ENCODE measurements at regions not wholly inside any gene's neighbourhood (a gene's known extent, or its start where the extent isn't known, plus 50 kb on each side); places are given as distances from the start of the nearest gene placed in this dataset.
A peak's percentile ranks its signal among the peaks of the same experiment; 100 is the strongest.

- Histone ChIP-seq H2BK12ac (ENCODE audit: low read length) (no peak overlapping the region), H3K27ac (ENCODE audit: low read depth, low read length) (no peak overlapping the region), H2BK120ac (ENCODE audit: insufficient read depth, low read length, poor library complexity) (no peak overlapping the region), H2BK5ac (ENCODE audit: low read depth, low read length, poor library complexity) (no peak overlapping the region), H3K27me3 (ENCODE audit: insufficient read depth, low read length) (no peaks in the 10 kb centered on the region), H2AFZ (ENCODE audit: insufficient read depth, low read length, poor library complexity) (no peak overlapping the region), H3K4me2 (ENCODE audit: low read length) (no peak overlapping the region), H3K14ac (ENCODE audit: low read length) (no peak overlapping the region), H3K23ac (ENCODE audit: low read length) (no peak overlapping the region), H2AK5ac (ENCODE audit: low read length) (no peak overlapping the region), H4K8ac (ENCODE audit: low read depth, low read length) (no peak overlapping the region), H3K4me3 (ENCODE audit: low read depth, low read length) (no peak overlapping the region), H4K12ac (ENCODE audit: low read depth, low read length) (no peak overlapping the region), H3K9me3 (ENCODE audit: insufficient read depth, low read depth, low read length) (no peaks in the 10 kb centered on the region), H3K79me2 (ENCODE audit: control insufficient read depth, insufficient read depth, low read length, poor library complexity) (no peaks in the 10 kb centered on the region), H3K18ac (ENCODE audit: low read length) (no peak overlapping the region), H3K36me3 (ENCODE audit: control insufficient read depth in 1 of 2, insufficient read depth in 2 of 2, low read length in 2 of 2) (no peaks in the 10 kb centered on the region), H3K4me1 (ENCODE audit: control insufficient read depth in 1 of 2, insufficient read depth in 2 of 2, low read length in 2 of 2) (no peaks in the 10 kb centered on the region), H3K79me1 (ENCODE audit: low read length) (no peaks in the 10 kb centered on the region), H4K91ac (ENCODE audit: low read depth, low read length) (no peak overlapping the region), H3K9ac (ENCODE audit: low read length) (no peak overlapping the region), H3K4ac (ENCODE audit: low read depth, low read length) (no peak overlapping the region)
- DNase-seq, result no peak
- no CpG with 5 or more reads among the region's 1 CpG for WGBS (ENCODE audit: extremely low coverage, insufficient coverage, insufficient read length)
Measured at GRCh38 chr9:30039712-30040111, 2344.7 kb upstream of the ACO1 start.

GRCh38 chr9:30048396-30048795 is 2336.0 kb upstream of the ACO1 start:
- Histone ChIP-seq H2BK5ac (ENCODE audit: low read depth, low read length, poor library complexity) (no peak overlapping the region), H2AK5ac (ENCODE audit: low read length) (no peak overlapping the region), H4K12ac (ENCODE audit: low read depth, low read length) (no peak overlapping the region), H2BK12ac (ENCODE audit: low read length) (no peak overlapping the region), H4K8ac (ENCODE audit: low read depth, low read length) (no peak overlapping the region), H3K9ac (ENCODE audit: low read length) (no peak overlapping the region), H2AFZ (ENCODE audit: insufficient read depth, low read length, poor library complexity) (no peak overlapping the region), H3K36me3 (ENCODE audit: control insufficient read depth in 1 of 2, insufficient read depth in 2 of 2, low read length in 2 of 2) (no peaks in the 10 kb centered on the region), H4K91ac (ENCODE audit: low read depth, low read length) (no peak overlapping the region), H2BK120ac (ENCODE audit: insufficient read depth, low read length, poor library complexity) (no peak overlapping the region), H3K23ac (ENCODE audit: low read length) (no peak overlapping the region), H3K4me1 (ENCODE audit: control insufficient read depth in 1 of 2, insufficient read depth in 2 of 2, low read length in 2 of 2) (no peaks in the 10 kb centered on the region), H3K79me1 (ENCODE audit: low read length) (no peaks in the 10 kb centered on the region), H3K27ac (ENCODE audit: low read depth, low read length) (no peak overlapping the region), H3K9me3 (ENCODE audit: insufficient read depth, low read depth, low read length) (no peaks in the 10 kb centered on the region), H3K27me3 (ENCODE audit: insufficient read depth, low read length) (no peaks in the 10 kb centered on the region), H3K4me2 (ENCODE audit: low read length) (no peak overlapping the region), H3K4me3 (ENCODE audit: low read depth, low read length) (no peak overlapping the region), H3K4ac (ENCODE audit: low read depth, low read length) (no peak overlapping the region), H3K14ac (ENCODE audit: low read length) (no peak overlapping the region), H3K18ac (ENCODE audit: low read length) (no peak overlapping the region), H3K79me2 (ENCODE audit: control insufficient read depth, insufficient read depth, low read length, poor library complexity) (no peaks in the 10 kb centered on the region)
- peak in 1 of 2 donors; percentile 2 for DNase-seq
- WGBS (ENCODE audit: extremely low coverage, insufficient coverage, insufficient read length), result no CpG with 5 or more reads among the region's 8 CpGs

GRCh38 chr9:30058463-30058862 is 2326.0 kb upstream of the ACO1 start:
- H4K12ac ChIP-seq (ENCODE audit: low read depth, low read length), result no peak overlapping the region
- H3K79me2 ChIP-seq (ENCODE audit: control insufficient read depth, insufficient read depth, low read length, poor library complexity), result no peaks in the 10 kb centered on the region
- H3K4ac ChIP-seq (ENCODE audit: low read depth, low read length), result no peak overlapping the region
- H3K36me3 ChIP-seq (ENCODE audit: control insufficient read depth in 1 of 2, insufficient read depth in 2 of 2, low read length in 2 of 2), result no peaks in the 10 kb centered on the region
- no peak overlapping the region for H3K4me2 ChIP-seq (ENCODE audit: low read length)
- H3K79me1 ChIP-seq (ENCODE audit: low read length), result no peaks in the 10 kb centered on the region
- no CpG with 5 or more reads among the region's 1 CpG for WGBS (ENCODE audit: extremely low coverage, insufficient coverage, insufficient read length)
- no peak overlapping the region for H2BK5ac ChIP-seq (ENCODE audit: low read depth, low read length, poor library complexity)
- no peak overlapping the region for H3K18ac ChIP-seq (ENCODE audit: low read length)
- H2AK5ac ChIP-seq (ENCODE audit: low read length), result no peak overlapping the region
- no peaks in the 10 kb centered on the region for H3K27me3 ChIP-seq (ENCODE audit: insufficient read depth, low read length)
- H3K9me3 ChIP-seq (ENCODE audit: insufficient read depth, low read depth, low read length), result no peaks in the 10 kb centered on the region
- no peak overlapping the region for H3K27ac ChIP-seq (ENCODE audit: low read depth, low read length)
- H3K4me1 ChIP-seq (ENCODE audit: control insufficient read depth in 1 of 2, insufficient read depth in 2 of 2, low read length in 2 of 2), result no peaks in the 10 kb centered on the region
- no peak overlapping the region for H4K91ac ChIP-seq (ENCODE audit: low read depth, low read length)
- H3K9ac ChIP-seq (ENCODE audit: low read length), result no peak overlapping the region
- no peak overlapping the region for H2AFZ ChIP-seq (ENCODE audit: insufficient read depth, low read length, poor library complexity)
- no peak overlapping the region for H2BK12ac ChIP-seq (ENCODE audit: low read length)
- no peak overlapping the region for H3K14ac ChIP-seq (ENCODE audit: low read length)
- H3K23ac ChIP-seq (ENCODE audit: low read length), result no peak overlapping the region
- H3K4me3 ChIP-seq (ENCODE audit: low read depth, low read length), result no peak overlapping the region
- no peak overlapping the region for H4K8ac ChIP-seq (ENCODE audit: low read depth, low read length)
- DNase-seq, result no peak
- no peak overlapping the region for H2BK120ac ChIP-seq (ENCODE audit: insufficient read depth, low read length, poor library complexity)

- Histone ChIP-seq H3K9me3 (ENCODE audit: insufficient read depth, low read depth, low read length) (no peaks in the 10 kb centered on the region), H3K4ac (ENCODE audit: low read depth, low read length) (no peak overlapping the region), H4K8ac (ENCODE audit: low read depth, low read length) (no peak overlapping the region), H3K4me2 (ENCODE audit: low read length) (no peak overlapping the region), H3K79me2 (ENCODE audit: control insufficient read depth, insufficient read depth, low read length, poor library complexity) (no peaks in the 10 kb centered on the region), H3K14ac (ENCODE audit: low read length) (no peak overlapping the region), H3K23ac (ENCODE audit: low read length) (no peak overlapping the region), H3K18ac (ENCODE audit: low read length) (no peak overlapping the region), H2AK5ac (ENCODE audit: low read length) (no peak overlapping the region), H4K91ac (ENCODE audit: low read depth, low read length) (no peak overlapping the region), H2BK120ac (ENCODE audit: insufficient read depth, low read length, poor library complexity) (no peak overlapping the region), H3K79me1 (ENCODE audit: low read length) (no peaks in the 10 kb centered on the region), H2BK5ac (ENCODE audit: low read depth, low read length, poor library complexity) (no peak overlapping the region), H2AFZ (ENCODE audit: insufficient read depth, low read length, poor library complexity) (no peak overlapping the region), H2BK12ac (ENCODE audit: low read length) (no peak overlapping the region), H3K36me3 (ENCODE audit: control insufficient read depth in 1 of 2, insufficient read depth in 2 of 2, low read length in 2 of 2) (no peaks in the 10 kb centered on the region), H3K4me3 (ENCODE audit: low read depth, low read length) (no peak overlapping the region), H3K9ac (ENCODE audit: low read length) (no peak overlapping the region), H4K12ac (ENCODE audit: low read depth, low read length) (no peak overlapping the region), H3K27ac (ENCODE audit: low read depth, low read length) (no peak overlapping the region), H3K4me1 (ENCODE audit: control insufficient read depth in 1 of 2, insufficient read depth in 2 of 2, low read length in 2 of 2) (no peaks in the 10 kb centered on the region), H3K27me3 (ENCODE audit: insufficient read depth, low read length) (no peaks in the 10 kb centered on the region)
- DNase-seq, result no peak
Measured at GRCh38 chr9:30060976-30061375, 2323.5 kb upstream of the ACO1 start.
